SK-N-SH treated with all-trans-retinoic acid at 6 μM for 48 hours (cell line): ENCODE measurements at regions not wholly inside any gene's neighbourhood (a gene's known extent, or its start where the extent isn't known, plus 50 kb on each side); places are given as distances from the start of the nearest gene placed in this dataset.

ENCODE experiments used
- ATAC-seq: fragments of 200-7000 bp; cut with Tn5 transposase; 3 replicates; pipeline ENCODE4 v1.9.1; 2020; ENCODE audit warnings: mild to moderate bottlenecking, moderate library complexity
- ARNTL ChIP-seq: fragments of 450-650 bp; formaldehyde crosslinking; IDR thresholded peaks from 2 replicates; pipeline ENCODE4 v1.5.0; 2020; ENCODE audit warnings: low read depth, mild to moderate bottlenecking, moderate library complexity, borderline replicate concordance
- BACH2 ChIP-seq: fragments of 250-450 bp; sonication (Bioruptor Pico); IDR thresholded peaks from 2 replicates; pipeline ENCODE4 v1.9.0; 2021; ENCODE audit warnings: mild to moderate bottlenecking, borderline replicate concordance
- CREB5 ChIP-seq: fragments of 250-450 bp; sonication (Bioruptor Pico); IDR thresholded peaks from 2 replicates; pipeline ENCODE4 v1.5.1; 2020; ENCODE audit warnings: low read depth, mild to moderate bottlenecking, moderate library complexity
- CSDC2 ChIP-seq: fragments of 250-450 bp; sonication (Bioruptor Pico); IDR thresholded peaks from 2 replicates; pipeline ENCODE4 v1.5.0; 2020; ENCODE audit warnings: mild to moderate bottlenecking, moderate library complexity
- CSRNP3 ChIP-seq: fragments of 250-450 bp; sonication (Bioruptor Pico); IDR thresholded peaks from 2 replicates; pipeline ENCODE4 v1.5.1; 2021; ENCODE audit warnings: mild to moderate bottlenecking, moderate library complexity
- ESRRG ChIP-seq: fragments of 250-450 bp; sonication (Bioruptor Pico); IDR thresholded peaks from 2 replicates; pipeline ENCODE4 v1.6.1; 2021; ENCODE audit warnings: mild to moderate bottlenecking
- GLIS3 ChIP-seq: fragments of 250-450 bp; sonication (Bioruptor Pico); IDR thresholded peaks from 2 replicates; pipeline ENCODE4 v1.5.0; 2020; ENCODE audit warnings: mild to moderate bottlenecking, moderate library complexity
- ISL1 ChIP-seq: fragments of 250-450 bp; sonication (Bioruptor Pico); IDR thresholded peaks from 2 replicates; pipeline ENCODE4 v2.1.2; 2022; ENCODE audit warnings: mild to moderate bottlenecking, moderate library complexity
- OSR1 ChIP-seq: fragments of 250-450 bp; sonication (Bioruptor Pico); IDR thresholded peaks from 2 replicates; pipeline ENCODE4 v1.8.0; 2022; ENCODE audit warnings: moderate library complexity, mild to moderate bottlenecking, inconsistent platforms
- PATZ1 ChIP-seq: fragments of 250-450 bp; sonication (Bioruptor Pico); IDR thresholded peaks from 2 replicates; pipeline ENCODE4 v1.8.0; 2020; ENCODE audit warnings: mild to moderate bottlenecking, moderate library complexity, borderline replicate concordance
- POU6F1 ChIP-seq: fragments of 250-450 bp; sonication (Bioruptor Pico); IDR thresholded peaks from 2 replicates; pipeline ENCODE4 v1.8.0; 2021; ENCODE audit warnings: low read depth, mild to moderate bottlenecking, moderate library complexity, borderline replicate concordance
- PPARA ChIP-seq: fragments of 250-450 bp; sonication (Bioruptor Pico); IDR thresholded peaks from 2 replicates; pipeline ENCODE4 v1.5.0; 2020; ENCODE audit warnings: mild to moderate bottlenecking, borderline replicate concordance
- RARB ChIP-seq: fragments of 250-450 bp; sonication (Bioruptor Pico); IDR thresholded peaks from 2 replicates; pipeline ENCODE4 v1.8.0; 2021; ENCODE audit warnings: mild to moderate bottlenecking, moderate library complexity
- SNAI2 ChIP-seq: fragments of 250-450 bp; sonication (Bioruptor Pico); IDR thresholded peaks from 2 replicates; pipeline ENCODE4 v1.5.0; 2020; ENCODE audit warnings: mild to moderate bottlenecking, moderate library complexity
- TCF4 ChIP-seq: fragments of 250-450 bp; sonication (Bioruptor Pico); IDR thresholded peaks from 2 replicates; pipeline ENCODE4 v1.8.0; 2021; ENCODE audit warnings: mild to moderate bottlenecking, moderate library complexity, borderline replicate concordance
- TOX ChIP-seq: fragments of 250-450 bp; sonication (Bioruptor Pico); IDR thresholded peaks from 2 replicates; pipeline ENCODE4 v1.8.0; 2021; ENCODE audit warnings: mild to moderate bottlenecking, moderate library complexity, borderline replicate concordance
- TSHZ2 ChIP-seq: fragments of 250-450 bp; sonication (Bioruptor Pico); IDR thresholded peaks from 2 replicates; pipeline ENCODE4 v1.5.0; 2020; ENCODE audit warnings: mild to moderate bottlenecking, moderate library complexity
- ZFP3 ChIP-seq: fragments of 250-450 bp; sonication (Bioruptor Pico); IDR thresholded peaks from 2 replicates; pipeline ENCODE4 v1.5.0; 2020; ENCODE audit warnings: mild to moderate bottlenecking, moderate library complexity
- ZFP30 ChIP-seq: fragments of 450-650 bp; formaldehyde crosslinking; IDR thresholded peaks from 2 replicates; pipeline ENCODE4 v1.5.0; 2022; ENCODE audit warnings: mild to moderate bottlenecking, moderate library complexity
- ZNF565 ChIP-seq: fragments of 450-650 bp; formaldehyde crosslinking; conservative IDR thresholded peaks from 2 replicates; pipeline ENCODE4 v1.5.0; 2020; ENCODE audit warnings: low read depth, mild to moderate bottlenecking, moderate library complexity
- ZNF8 ChIP-seq: fragments of 450-650 bp; formaldehyde crosslinking; IDR thresholded peaks from 2 replicates; pipeline ENCODE4 v1.5.0; 2020; ENCODE audit warnings: mild to moderate bottlenecking, moderate library complexity

- TF ChIP-seq CREB5 (no peak), CSDC2 (no peak)
- TF ChIP-seq, all 23 proteins: peak for 0
These were observed 263.9 kb downstream of the MAF start (continued) for GRCh38 chr16:79336437-79337229.

GRCh38 chr16:79334127-79334526 lies 266.4 kb downstream of the MAF start:
- no peak for ATAC-seq
- TF ChIP-seq ARNTL (CRISPR knock-in tag) (no peak), POU6F1 (CRISPR knock-in tag) (no peak), CREB5 (no peak), PPARA (no peak), SNAI2 (CRISPR knock-in tag) (no peak), PATZ1 (no peak)

GRCh38 chr16:79331066-79331465 lies 269.5 kb downstream of the MAF start:
- no peak for ATAC-seq
- TF ChIP-seq BACH2 (CRISPR knock-in tag) (no peak), GLIS3 (CRISPR knock-in tag) (no peak), ARNTL (CRISPR knock-in tag) (no peak), ZFP3 (CRISPR knock-in tag) (no peak), ZNF8 (CRISPR knock-in tag) (no peak), SNAI2 (CRISPR knock-in tag) (no peak), OSR1 (CRISPR knock-in tag) (no peak), ISL1 (CRISPR knock-in tag) (no peak), CSRNP3 (CRISPR knock-in tag) (no peak), ESRRG (no peak), CSDC2 (no peak), TSHZ2 (CRISPR knock-in tag) (no peak), RARB (CRISPR knock-in tag) (no peak), POU6F1 (CRISPR knock-in tag) (no peak), TCF4 (no peak), ZNF565 (CRISPR knock-in tag) (no peak), TOX (CRISPR knock-in tag) (no peak), PPARA (no peak), ZFP30 (CRISPR knock-in tag) (no peak)
